22Rv1 (cell line): ENCODE measurements at regions not wholly inside any gene's neighbourhood (a gene's known extent, or its start where the extent isn't known, plus 50 kb on each side); places are given as distances from the start of the nearest gene placed in this dataset.
"Not testable (repeated sequence)": the region's sequence is repeated elsewhere in the genome, so short reads cannot be mapped to it uniquely, and the experiment has no call there.

Experiments
- H3K27ac ChIP-seq: fragments of 450-650 bp; 2 replicates; pipeline ENCODE4 v1.5.1; 2017
- CTCF ChIP-seq: fragments of 450-650 bp; IDR thresholded peaks from 2 replicates; pipeline ENCODE4 v1.5.1; 2017; ENCODE audit warnings: mild to moderate bottlenecking
- ZFX ChIP-seq: fragments of 450-650 bp; IDR thresholded peaks from 2 replicates; pipeline ENCODE4 v1.6.1; 2017; ENCODE audit warnings: antibody characterized with exemption, borderline replicate concordance

GRCh38 chrY:18599606-18600005, 53.1 kb downstream of the HSFY1 start:
- not testable (repeated sequence) for H3K27ac ChIP-seq

- H3K27ac ChIP-seq = not testable (repeated sequence)
Observed at GRCh38 chrY:18601287-18601686, 54.8 kb downstream of the HSFY1 start.

- not testable (repeated sequence) for H3K27ac ChIP-seq
Observed at GRCh38 chrY:18606251-18606650, 59.7 kb downstream of the HSFY1 start.

GRCh38 chrY:18608205-18608604, 61.7 kb downstream of the HSFY1 start:
- not testable (repeated sequence) for H3K27ac ChIP-seq

- H3K27ac ChIP-seq = not testable (repeated sequence)
Observed at GRCh38 chrY:18615809-18616208, 69.3 kb downstream of the HSFY1 start.

GRCh38 chrY:18629805-18630516, 83.4 kb downstream of the HSFY1 start:
- not testable (repeated sequence) for H3K27ac ChIP-seq

- not testable (repeated sequence) for H3K27ac ChIP-seq
Observed at GRCh38 chrY:18630571-18630970, 84.1 kb downstream of the HSFY1 start.

- H3K27ac ChIP-seq = not testable (repeated sequence)
Observed at GRCh38 chrY:18631610-18632009, 85.1 kb downstream of the HSFY1 start.

- TF ChIP-seq ZFX = no peak
- no peak for TF ChIP-seq CTCF
- no peak overlapping the region for H3K27ac ChIP-seq
Observed at GRCh38 chrY:18650746-18651145, 104.2 kb downstream of the HSFY1 start.

- H3K27ac ChIP-seq = no peak overlapping the region
Observed at GRCh38 chrY:18664559-18664958, 109.0 kb downstream of the HSFY2 start.

GRCh38 chrY:18669790-18670189, 103.7 kb downstream of the HSFY2 start:
- H3K27ac ChIP-seq = no peak overlapping the region
- TF ChIP-seq ZFX (no peak), CTCF (peak; percentile 66)

More at GRCh38 chrY:18664559-18664958, 109.0 kb downstream of the HSFY2 start:
- TF ChIP-seq CTCF (no peak), ZFX (no peak)

GRCh38 chrY:18671970-18672369, 101.6 kb downstream of the HSFY2 start:
- no peak overlapping the region for H3K27ac ChIP-seq

GRCh38 chrY:18686027-18686426, 87.5 kb downstream of the HSFY2 start:
- H3K27ac ChIP-seq = not testable (repeated sequence)

More at GRCh38 chrY:18671970-18672369, 101.6 kb downstream of the HSFY2 start:
- TF ChIP-seq ZFX (no peak), CTCF (no peak)

- H3K27ac ChIP-seq = not testable (repeated sequence)
Observed at GRCh38 chrY:18688362-18688761, 85.2 kb downstream of the HSFY2 start.

GRCh38 chrY:18689420-18689819, 84.1 kb downstream of the HSFY2 start:
- H3K27ac ChIP-seq = not testable (repeated sequence)

GRCh38 chrY:18689890-18690593, 83.5 kb downstream of the HSFY2 start:
- H3K27ac ChIP-seq = not testable (repeated sequence)
